ENCODE measurements at regions not wholly inside any gene's neighbourhood (a gene's known extent, or its start where the extent isn't known, plus 50 kb on each side); places are given as distances from the start of the nearest gene placed in this dataset.

DNA sequence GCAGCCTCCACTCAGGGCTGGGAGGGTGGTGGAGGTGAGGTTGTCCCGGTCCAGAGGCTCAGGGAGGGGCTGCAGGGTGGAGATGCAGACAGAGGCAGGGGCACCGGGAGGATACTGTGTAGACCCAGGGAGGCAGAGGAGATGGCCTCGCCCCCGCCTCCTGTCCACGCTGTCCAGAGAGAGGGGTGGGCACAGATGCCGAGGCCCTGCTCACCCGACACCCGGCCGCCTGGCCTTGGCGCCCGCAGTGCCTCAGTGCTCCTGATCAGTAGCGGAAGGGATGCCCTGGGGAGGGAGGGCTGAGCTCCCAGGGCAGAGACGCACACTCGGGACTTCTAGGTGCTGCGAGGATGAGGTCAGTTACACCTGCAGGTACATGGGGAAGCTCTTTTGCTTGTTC is 102.7 kb upstream of the TTC34 start:
- no peak overlapping the region for H3K27ac Mint-ChIP-seq
- Histone ChIP-seq H3K36me3 (replicated peaks in 1 of 2; ENCODE audit: control extremely low read depth in 1 of 2, control insufficient read depth in 1 of 2, extremely low read depth in 1 of 2, insufficient read depth in 2 of 2, low read length in 1 of 2) (no peaks in the 10 kb centered on the region), H3K9me3 (ENCODE audit: control extremely low read depth in 1 of 3, control insufficient read depth in 2 of 3, insufficient read depth in 1 of 3, low read length in 2 of 3) (no peaks in the 10 kb centered on the region), H2AFZ (ENCODE audit: insufficient read depth, low read depth, low read length, poor library complexity, severe bottlenecking) (no peak overlapping the region), H3K4me3 (ENCODE audit: control extremely low read depth in 1 of 5, extremely low read depth in 1 of 5, insufficient read depth in 1 of 5, low read depth in 2 of 5, low read length in 4 of 5) (no peak overlapping the region), H3K27ac (ENCODE audit: low read length in 2 of 2) (no peak overlapping the region), H3K79me2 (ENCODE audit: control insufficient read depth, insufficient read depth, low read length) (no peaks in the 10 kb centered on the region), H3K4me2 (replicated peaks; ENCODE audit: low read depth, low read length, poor library complexity, severe bottlenecking) (no peak overlapping the region), H3K9ac (ENCODE audit: low read length) (no peak overlapping the region), H4K20me1 (ENCODE audit: control insufficient read depth, insufficient read depth, low read length, poor library complexity, severe bottlenecking) (no peaks in the 10 kb centered on the region), H3K27me3 (replicated peaks in 1 of 4; ENCODE audit: control extremely low read depth in 1 of 4, control insufficient read depth in 3 of 4, insufficient read depth in 4 of 4, low read length in 3 of 4) (no peaks in the 10 kb centered on the region), H3K4me1 (ENCODE audit: control insufficient read depth in 2 of 2, insufficient read depth in 2 of 2, low read length in 2 of 2) (no peaks in the 10 kb centered on the region)
- no peak overlapping the region for H3K4me3 Mint-ChIP-seq
- intact Hi-C loops (cut with micrococcal nuclease) = no loop called here
- H3K4me1 Mint-ChIP-seq = no peaks in the 10 kb centered on the region
- no peak for TF ChIP-seq EZH2 (IDR thresholded peaks at IDR 0.05; ENCODE audit: borderline replicate concordance, insufficient read depth, low read depth, low read length, poor library complexity, severe bottlenecking)
- TF ChIP-seq, protein P1, sequence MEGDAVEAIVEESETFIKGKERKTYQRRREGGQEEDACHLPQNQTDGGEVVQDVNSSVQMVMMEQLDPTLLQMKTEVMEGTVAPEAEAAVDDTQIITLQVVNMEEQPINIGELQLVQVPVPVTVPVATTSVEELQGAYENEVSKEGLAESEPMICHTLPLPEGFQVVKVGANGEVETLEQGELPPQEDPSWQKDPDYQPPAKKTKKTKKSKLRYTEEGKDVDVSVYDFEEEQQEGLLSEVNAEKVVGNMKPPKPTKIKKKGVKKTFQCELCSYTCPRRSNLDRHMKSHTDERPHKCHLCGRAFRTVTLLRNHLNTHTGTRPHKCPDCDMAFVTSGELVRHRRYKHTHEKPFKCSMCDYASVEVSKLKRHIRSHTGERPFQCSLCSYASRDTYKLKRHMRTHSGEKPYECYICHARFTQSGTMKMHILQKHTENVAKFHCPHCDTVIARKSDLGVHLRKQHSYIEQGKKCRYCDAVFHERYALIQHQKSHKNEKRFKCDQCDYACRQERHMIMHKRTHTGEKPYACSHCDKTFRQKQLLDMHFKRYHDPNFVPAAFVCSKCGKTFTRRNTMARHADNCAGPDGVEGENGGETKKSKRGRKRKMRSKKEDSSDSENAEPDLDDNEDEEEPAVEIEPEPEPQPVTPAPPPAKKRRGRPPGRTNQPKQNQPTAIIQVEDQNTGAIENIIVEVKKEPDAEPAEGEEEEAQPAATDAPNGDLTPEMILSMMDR (IDR thresholded peaks at IDR 0.05) = no peak
- ChIA-PET CTCF (no interaction called here), POLR2A (no interaction called here)
- DNase-seq (no peak), ATAC-seq (ENCODE audit: low read depth) (no peak)
- H3K9me3 Mint-ChIP-seq (ENCODE audit: insufficient read depth) = no peaks in the 10 kb centered on the region
- no peaks in the 10 kb centered on the region for H3K27me3 Mint-ChIP-seq
- 91% methylated on average over 15 of the region's 15 CpGs for WGBS (ENCODE audit: insufficient coverage)

DNA sequence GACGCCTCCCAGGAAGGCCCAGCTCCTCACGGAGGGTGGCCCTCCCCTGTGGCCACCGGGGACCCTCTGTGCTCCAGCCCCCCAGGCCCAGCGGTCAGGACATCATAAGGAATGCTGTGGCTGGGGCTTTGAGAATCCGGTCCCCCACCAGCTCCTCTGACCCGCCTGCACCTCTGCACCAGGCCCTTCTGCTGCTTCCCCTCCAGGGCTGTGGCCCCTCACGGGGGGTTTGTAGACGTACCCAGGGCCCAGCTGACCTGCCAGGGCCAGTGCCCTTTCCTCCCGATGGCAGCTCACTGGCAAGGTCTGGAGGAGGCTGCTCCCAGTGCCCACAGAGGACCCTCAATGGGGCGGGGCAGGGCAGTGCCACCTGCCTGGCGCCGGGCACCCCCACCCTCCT is 103.9 kb upstream of the TTC34 start:
- Histone ChIP-seq H3K79me2 (ENCODE audit: control insufficient read depth, insufficient read depth, low read length) (no peaks in the 10 kb centered on the region), H3K9ac (ENCODE audit: low read length) (no peak overlapping the region), H3K4me2 (replicated peaks; ENCODE audit: low read depth, low read length, poor library complexity, severe bottlenecking) (no peak overlapping the region), H3K27ac (ENCODE audit: low read length in 2 of 2) (no peak overlapping the region), H3K4me1 (ENCODE audit: control insufficient read depth in 2 of 2, insufficient read depth in 2 of 2, low read length in 2 of 2) (no peaks in the 10 kb centered on the region), H3K4me3 (ENCODE audit: control extremely low read depth in 1 of 5, extremely low read depth in 1 of 5, insufficient read depth in 1 of 5, low read depth in 2 of 5, low read length in 4 of 5) (no peak overlapping the region), H3K9me3 (ENCODE audit: control extremely low read depth in 1 of 3, control insufficient read depth in 2 of 3, insufficient read depth in 1 of 3, low read length in 2 of 3) (no peaks in the 10 kb centered on the region), H2AFZ (ENCODE audit: insufficient read depth, low read depth, low read length, poor library complexity, severe bottlenecking) (no peak overlapping the region), H3K36me3 (replicated peaks in 1 of 2; ENCODE audit: control extremely low read depth in 1 of 2, control insufficient read depth in 1 of 2, extremely low read depth in 1 of 2, insufficient read depth in 2 of 2, low read length in 1 of 2) (no peaks in the 10 kb centered on the region), H3K27me3 (replicated peaks in 1 of 4; ENCODE audit: control extremely low read depth in 1 of 4, control insufficient read depth in 3 of 4, insufficient read depth in 4 of 4, low read length in 3 of 4) (no peaks in the 10 kb centered on the region), H4K20me1 (ENCODE audit: control insufficient read depth, insufficient read depth, low read length, poor library complexity, severe bottlenecking) (no peaks in the 10 kb centered on the region)
- H3K27me3 Mint-ChIP-seq = no peaks in the 10 kb centered on the region
- H3K27ac Mint-ChIP-seq = no peak overlapping the region
- WGBS (ENCODE audit: insufficient coverage) = 93% methylated on average over 12 of the region's 12 CpGs
- TF ChIP-seq EZH2 (IDR thresholded peaks at IDR 0.05; ENCODE audit: borderline replicate concordance, insufficient read depth, low read depth, low read length, poor library complexity, severe bottlenecking) = no peak
- TF ChIP-seq, protein P1 (IDR thresholded peaks at IDR 0.05) = no peak
- POLR2A ChIA-PET = no interaction called here
- ATAC-seq (ENCODE audit: low read depth) (no peak), DNase-seq (no peak)
- H3K4me1 Mint-ChIP-seq = no peaks in the 10 kb centered on the region
- intact Hi-C loops (cut with micrococcal nuclease) = no loop called here
- CTCF ChIA-PET = no interaction called here
- H3K4me3 Mint-ChIP-seq = no peak overlapping the region
- no peaks in the 10 kb centered on the region for H3K9me3 Mint-ChIP-seq (ENCODE audit: insufficient read depth)
